ENCODE measurements at regions not wholly inside any gene's neighbourhood (a gene's known extent, or its start where the extent isn't known, plus 50 kb on each side); places are given as distances from the start of the nearest gene placed in this dataset.

GRCh38 chr21:15487196-15487550, 242.6 kb upstream of the USP25 start:
- H3K4me3 ChIP-seq (ENCODE audit: low read depth in 1 of 2, low read length in 2 of 2), result no peak overlapping the region
- no peak overlapping the region for H3K9ac ChIP-seq (ENCODE audit: low read depth, low read length)
- TF ChIP-seq EZH2 (IDR thresholded peaks at IDR 0.05; ENCODE audit: borderline replicate concordance, low read depth, low read length, severe bottlenecking), result no peak
- TF ChIP-seq, protein P1, sequence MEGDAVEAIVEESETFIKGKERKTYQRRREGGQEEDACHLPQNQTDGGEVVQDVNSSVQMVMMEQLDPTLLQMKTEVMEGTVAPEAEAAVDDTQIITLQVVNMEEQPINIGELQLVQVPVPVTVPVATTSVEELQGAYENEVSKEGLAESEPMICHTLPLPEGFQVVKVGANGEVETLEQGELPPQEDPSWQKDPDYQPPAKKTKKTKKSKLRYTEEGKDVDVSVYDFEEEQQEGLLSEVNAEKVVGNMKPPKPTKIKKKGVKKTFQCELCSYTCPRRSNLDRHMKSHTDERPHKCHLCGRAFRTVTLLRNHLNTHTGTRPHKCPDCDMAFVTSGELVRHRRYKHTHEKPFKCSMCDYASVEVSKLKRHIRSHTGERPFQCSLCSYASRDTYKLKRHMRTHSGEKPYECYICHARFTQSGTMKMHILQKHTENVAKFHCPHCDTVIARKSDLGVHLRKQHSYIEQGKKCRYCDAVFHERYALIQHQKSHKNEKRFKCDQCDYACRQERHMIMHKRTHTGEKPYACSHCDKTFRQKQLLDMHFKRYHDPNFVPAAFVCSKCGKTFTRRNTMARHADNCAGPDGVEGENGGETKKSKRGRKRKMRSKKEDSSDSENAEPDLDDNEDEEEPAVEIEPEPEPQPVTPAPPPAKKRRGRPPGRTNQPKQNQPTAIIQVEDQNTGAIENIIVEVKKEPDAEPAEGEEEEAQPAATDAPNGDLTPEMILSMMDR (IDR thresholded peaks at IDR 0.05; ENCODE audit: borderline replicate concordance, extremely low read depth, low read length, poor library complexity, severe bottlenecking), result no peak

GRCh38 chr21:15491100-15491499, 238.7 kb upstream of the USP25 start:
- no peak overlapping the region for H2AFZ ChIP-seq (ENCODE audit: low read depth, low read length)
- H3K4me1 ChIP-seq (ENCODE audit: insufficient read depth, low read length), result no peaks in the 10 kb centered on the region
- H3K4me3 ChIP-seq (ENCODE audit: low read depth in 1 of 2, low read length in 2 of 2), result no peak overlapping the region
- no peaks in the 10 kb centered on the region for H4K20me1 ChIP-seq (ENCODE audit: insufficient read depth, low read length)
- no peaks in the 10 kb centered on the region for H3K9me3 ChIP-seq (ENCODE audit: insufficient read depth, low read length, severe bottlenecking)
- DNase-seq, result no peak
- H3K79me2 ChIP-seq (ENCODE audit: insufficient read depth, low read length), result no peaks in the 10 kb centered on the region
- H3K27ac ChIP-seq (ENCODE audit: low read length), result no peak overlapping the region
- no peak for TF ChIP-seq EZH2 (IDR thresholded peaks at IDR 0.05; ENCODE audit: borderline replicate concordance, low read depth, low read length, severe bottlenecking)
- TF ChIP-seq, protein P1 (IDR thresholded peaks at IDR 0.05; ENCODE audit: borderline replicate concordance, extremely low read depth, low read length, poor library complexity, severe bottlenecking), result no peak
- H3K27me3 ChIP-seq (ENCODE audit: insufficient read depth, low read length, poor library complexity), result no peaks in the 10 kb centered on the region
- H3K9ac ChIP-seq (ENCODE audit: low read depth, low read length), result no peak overlapping the region
- H3K36me3 ChIP-seq (ENCODE audit: insufficient read depth, low read length), result no peaks in the 10 kb centered on the region
- ATAC-seq (ENCODE audit: insufficient read depth, low read depth), result no peak
- H3K4me2 ChIP-seq (ENCODE audit: insufficient read depth, low read length), result no peak overlapping the region

More at GRCh38 chr21:15487196-15487550, 242.6 kb upstream of the USP25 start:
- H4K20me1 ChIP-seq (ENCODE audit: insufficient read depth, low read length), result no peaks in the 10 kb centered on the region
- H3K79me2 ChIP-seq (ENCODE audit: insufficient read depth, low read length), result no peaks in the 10 kb centered on the region
- H3K4me1 ChIP-seq (ENCODE audit: insufficient read depth, low read length), result peaks cover 15% of the 10 kb centered on the region
- H3K27ac ChIP-seq (ENCODE audit: low read length), result no peak overlapping the region
- ATAC-seq (ENCODE audit: insufficient read depth, low read depth), result no peak
- no peak for DNase-seq
- no peaks in the 10 kb centered on the region for H3K36me3 ChIP-seq (ENCODE audit: insufficient read depth, low read length)
- H2AFZ ChIP-seq (ENCODE audit: low read depth, low read length), result no peak overlapping the region
- no peaks in the 10 kb centered on the region for H3K9me3 ChIP-seq (ENCODE audit: insufficient read depth, low read length, severe bottlenecking)
- no peaks in the 10 kb centered on the region for H3K27me3 ChIP-seq (ENCODE audit: insufficient read depth, low read length, poor library complexity)
- no peak overlapping the region for H3K4me2 ChIP-seq (ENCODE audit: insufficient read depth, low read length)

DNA sequence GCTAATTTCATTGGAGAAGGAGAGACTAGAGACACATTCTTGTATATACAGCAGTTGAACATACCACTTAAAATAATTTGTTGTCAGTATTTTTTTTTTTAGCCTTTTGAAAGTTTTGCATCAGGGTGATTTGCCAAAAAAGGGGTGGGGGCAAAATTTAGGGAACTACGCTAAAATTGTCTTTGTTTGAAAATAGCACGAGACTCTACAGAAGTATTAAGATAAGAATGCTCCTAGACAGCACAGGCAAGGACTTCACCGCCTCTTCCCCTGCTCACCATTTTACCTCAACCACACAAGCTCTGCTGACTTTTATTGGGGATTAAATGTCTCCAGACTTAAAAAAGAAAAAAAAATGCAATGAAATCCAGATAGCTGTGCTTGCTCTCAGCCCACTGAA, 236.1 kb upstream of the USP25 start:
- no peaks in the 10 kb centered on the region for H4K20me1 ChIP-seq (ENCODE audit: insufficient read depth, low read length)
- H3K4me2 ChIP-seq (ENCODE audit: insufficient read depth, low read length), result no peak overlapping the region
- no peak overlapping the region for H3K4me3 ChIP-seq (ENCODE audit: low read depth in 1 of 2, low read length in 2 of 2)
- ATAC-seq (ENCODE audit: insufficient read depth, low read depth) (no peak), DNase-seq (no peak)
- H2AFZ ChIP-seq (ENCODE audit: low read depth, low read length), result no peak overlapping the region
- no peak overlapping the region for H3K9ac ChIP-seq (ENCODE audit: low read depth, low read length)
- no peaks in the 10 kb centered on the region for H3K9me3 ChIP-seq (ENCODE audit: insufficient read depth, low read length, severe bottlenecking)
- H3K27ac ChIP-seq (ENCODE audit: low read length), result no peak overlapping the region
- H3K36me3 ChIP-seq (ENCODE audit: insufficient read depth, low read length), result no peaks in the 10 kb centered on the region
- TF ChIP-seq EZH2 (IDR thresholded peaks at IDR 0.05; ENCODE audit: borderline replicate concordance, low read depth, low read length, severe bottlenecking), result no peak
- TF ChIP-seq, protein P1 (IDR thresholded peaks at IDR 0.05; ENCODE audit: borderline replicate concordance, extremely low read depth, low read length, poor library complexity, severe bottlenecking), result no peak
- no peaks in the 10 kb centered on the region for H3K79me2 ChIP-seq (ENCODE audit: insufficient read depth, low read length)
- H3K27me3 ChIP-seq (ENCODE audit: insufficient read depth, low read length, poor library complexity), result no peaks in the 10 kb centered on the region
- no peaks in the 10 kb centered on the region for H3K4me1 ChIP-seq (ENCODE audit: insufficient read depth, low read length)

DNA sequence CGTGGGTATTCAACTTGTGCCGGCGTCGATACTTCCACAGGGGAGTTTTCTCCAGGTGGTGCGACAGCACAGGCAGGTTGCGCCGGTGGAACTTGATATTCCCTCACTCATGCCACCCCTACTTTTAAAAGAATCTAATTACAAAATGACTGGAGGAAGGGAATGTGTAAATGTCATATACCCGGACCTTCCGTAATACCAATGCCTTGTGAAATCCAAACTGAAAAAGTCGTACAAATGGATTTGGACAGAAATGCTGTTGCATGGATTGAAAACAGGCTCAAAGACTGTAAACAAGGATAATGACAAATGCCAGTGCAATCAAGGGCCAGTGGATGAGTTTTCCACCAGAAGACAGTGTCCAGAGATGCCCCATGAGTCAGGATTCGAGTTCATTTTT, 235.3 kb upstream of the USP25 start:
- no peak for ATAC-seq (ENCODE audit: insufficient read depth, low read depth)
- no peak for DNase-seq
- no peaks in the 10 kb centered on the region for H3K9me3 ChIP-seq (ENCODE audit: insufficient read depth, low read length, severe bottlenecking)
- H3K4me2 ChIP-seq (ENCODE audit: insufficient read depth, low read length), result no peak overlapping the region
- H3K36me3 ChIP-seq (ENCODE audit: insufficient read depth, low read length), result no peaks in the 10 kb centered on the region
- TF ChIP-seq, protein P1 (IDR thresholded peaks at IDR 0.05; ENCODE audit: borderline replicate concordance, extremely low read depth, low read length, poor library complexity, severe bottlenecking), result no peak
- TF ChIP-seq EZH2 (IDR thresholded peaks at IDR 0.05; ENCODE audit: borderline replicate concordance, low read depth, low read length, severe bottlenecking), result no peak
- H3K79me2 ChIP-seq (ENCODE audit: insufficient read depth, low read length), result no peaks in the 10 kb centered on the region
- H3K4me1 ChIP-seq (ENCODE audit: insufficient read depth, low read length), result no peaks in the 10 kb centered on the region
- H2AFZ ChIP-seq (ENCODE audit: low read depth, low read length), result no peak overlapping the region
- H3K27me3 ChIP-seq (ENCODE audit: insufficient read depth, low read length, poor library complexity), result no peaks in the 10 kb centered on the region
- H3K9ac ChIP-seq (ENCODE audit: low read depth, low read length), result no peak overlapping the region
- H4K20me1 ChIP-seq (ENCODE audit: insufficient read depth, low read length), result no peaks in the 10 kb centered on the region
- no peak overlapping the region for H3K4me3 ChIP-seq (ENCODE audit: low read depth in 1 of 2, low read length in 2 of 2)
- no peak overlapping the region for H3K27ac ChIP-seq (ENCODE audit: low read length)

All from DND-41 (cell line).